Suppressor macrophage treated with lipopolysaccharide for 1 hour (primary cell): ENCODE measurements at regions not wholly inside any gene's neighbourhood (a gene's known extent, or its start where the extent isn't known, plus 50 kb on each side); places are given as distances from the start of the nearest gene placed in this dataset.
A peak's percentile ranks its signal among the peaks of the same experiment; 100 is the strongest.

Experiments
- DNase-seq, 3 donors: peaks; one replicate each; pipeline ENCODE4 v3.0.0-alpha.2; 2020 to 2022

GRCh38 chr6:151701911-151702562 is 105.4 kb upstream of the ESR1 start:
- DNase-seq, result peak; percentile 3 to 45 (median 8)

- DNase-seq, result no peak
Measured at GRCh38 chr6:151702851-151703658, 104.4 kb upstream of the ESR1 start.

- no peak for DNase-seq
Measured at GRCh38 chr6:151704383-151704782, 103.1 kb upstream of the ESR1 start.

- DNase-seq, result no peak
Measured at GRCh38 chr6:151705993-151706733, 101.3 kb upstream of the ESR1 start.

- DNase-seq, result no peak
Measured at GRCh38 chr6:151709329-151709728, 98.2 kb upstream of the ESR1 start.

GRCh38 chr6:151716526-151716932 is 91.0 kb upstream of the ESR1 start:
- DNase-seq, result no peak

GRCh38 chr6:151719070-151719469 is 88.4 kb upstream of the ESR1 start:
- no peak for DNase-seq

- no peak for DNase-seq
Measured at GRCh38 chr6:151721146-151721545, 86.3 kb upstream of the ESR1 start.

- no peak for DNase-seq
Measured at GRCh38 chr6:151721671-151722070, 85.8 kb upstream of the ESR1 start.

- peak; percentile 38 to 54 (median 40) for DNase-seq
Measured at GRCh38 chr6:151722342-151722741, 85.1 kb upstream of the ESR1 start.

GRCh38 chr6:151723152-151723551 is 84.3 kb upstream of the ESR1 start:
- DNase-seq, result peak; percentile 81 to 86 (median 82)

GRCh38 chr6:151729829-151730495 is 77.5 kb upstream of the ESR1 start:
- DNase-seq, result no peak

GRCh38 chr6:151730496-151730870 is 77.0 kb upstream of the ESR1 start:
- DNase-seq, result no peak

- DNase-seq, result no peak
Measured at GRCh38 chr6:151731313-151731712, 76.2 kb upstream of the ESR1 start.

GRCh38 chr6:151733680-151734320 is 73.7 kb upstream of the ESR1 start:
- no peak for DNase-seq

GRCh38 chr6:151738267-151738666 is 69.2 kb upstream of the ESR1 start:
- no peak for DNase-seq

- no peak for DNase-seq
Measured at GRCh38 chr6:151738960-151739359, 68.5 kb upstream of the ESR1 start.

- no peak for DNase-seq
Measured at GRCh38 chr6:151740820-151741219, 66.7 kb upstream of the ESR1 start.

GRCh38 chr6:151747896-151748295 is 59.6 kb upstream of the ESR1 start:
- no peak for DNase-seq

GRCh38 chr6:151749341-151749740 is 58.1 kb upstream of the ESR1 start:
- DNase-seq, result no peak

- DNase-seq, result no peak
Measured at GRCh38 chr6:151753581-151753980, 53.9 kb upstream of the ESR1 start.

GRCh38 chr6:151757506-151757955 is 50.0 kb upstream of the ESR1 start:
- DNase-seq, result no peak
